ENCODE measurements at regions not wholly inside any gene's neighbourhood (a gene's known extent, or its start where the extent isn't known, plus 50 kb on each side); places are given as distances from the start of the nearest gene placed in this dataset.

DNA sequence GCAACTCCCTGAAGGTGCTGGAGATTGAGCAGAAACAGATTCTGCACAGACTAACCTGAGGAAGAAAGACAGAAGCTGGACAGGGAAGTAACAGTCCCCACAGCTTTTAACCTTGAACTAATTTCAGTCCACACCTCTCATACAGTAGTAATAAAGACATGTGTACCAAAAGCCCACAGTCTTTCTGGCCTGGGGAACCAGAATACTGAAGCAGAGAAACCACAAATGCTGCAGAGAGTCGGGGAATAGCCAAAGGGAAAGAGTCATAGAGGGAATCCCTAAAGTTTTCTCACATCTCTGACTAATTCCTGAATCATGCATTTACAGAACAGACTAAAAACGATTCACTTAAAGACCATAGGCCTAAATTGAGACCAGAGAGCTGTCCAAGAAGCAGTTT, 503.4 kb upstream of the NECTIN3 start:
- peak overlapping the region; percentile 44 for H3K27ac ChIP-seq (ENCODE audit: low read length)
- no peak overlapping the region for H3K4me3 ChIP-seq (ENCODE audit: low read length)
- ChIA-PET CTCF (no interaction called here), POLR2A (ENCODE audit: unreplicated experiment) (no interaction called here)
- H3K27me3 ChIP-seq (ENCODE audit: low read length), result no peaks in the 10 kb centered on the region
- no TSS peak for BruUV-seq (replicated peaks)
- peak; percentile 98 for ATAC-seq
- H3K9ac ChIP-seq (ENCODE audit: low read length), result no peak overlapping the region
- H3K9me3 ChIP-seq (ENCODE audit: low read length), result no peaks in the 10 kb centered on the region
- peak overlapping the region; percentile 48 for H3K4me2 ChIP-seq (ENCODE audit: low read length)
- no peaks in the 10 kb centered on the region for H3F3A ChIP-seq (ENCODE audit: low read length, unreplicated experiment)
- H2AFZ ChIP-seq (ENCODE audit: low read length), result 0 out of 2 replicates have a peak overlapping the region, but pooled peaks have one; percentile 14
- intact Hi-C loops (cut with micrococcal nuclease), result no loop called here
- peak; percentile 91 for DNase-seq
- TF ChIP-seq, protein P1, sequence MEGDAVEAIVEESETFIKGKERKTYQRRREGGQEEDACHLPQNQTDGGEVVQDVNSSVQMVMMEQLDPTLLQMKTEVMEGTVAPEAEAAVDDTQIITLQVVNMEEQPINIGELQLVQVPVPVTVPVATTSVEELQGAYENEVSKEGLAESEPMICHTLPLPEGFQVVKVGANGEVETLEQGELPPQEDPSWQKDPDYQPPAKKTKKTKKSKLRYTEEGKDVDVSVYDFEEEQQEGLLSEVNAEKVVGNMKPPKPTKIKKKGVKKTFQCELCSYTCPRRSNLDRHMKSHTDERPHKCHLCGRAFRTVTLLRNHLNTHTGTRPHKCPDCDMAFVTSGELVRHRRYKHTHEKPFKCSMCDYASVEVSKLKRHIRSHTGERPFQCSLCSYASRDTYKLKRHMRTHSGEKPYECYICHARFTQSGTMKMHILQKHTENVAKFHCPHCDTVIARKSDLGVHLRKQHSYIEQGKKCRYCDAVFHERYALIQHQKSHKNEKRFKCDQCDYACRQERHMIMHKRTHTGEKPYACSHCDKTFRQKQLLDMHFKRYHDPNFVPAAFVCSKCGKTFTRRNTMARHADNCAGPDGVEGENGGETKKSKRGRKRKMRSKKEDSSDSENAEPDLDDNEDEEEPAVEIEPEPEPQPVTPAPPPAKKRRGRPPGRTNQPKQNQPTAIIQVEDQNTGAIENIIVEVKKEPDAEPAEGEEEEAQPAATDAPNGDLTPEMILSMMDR (conservative IDR thresholded peaks at IDR 0.05; ENCODE audit: low read depth, low read length), result no peak
- TF ChIP-seq EZH2phosphoT487 (IDR thresholded peaks at IDR 0.05; ENCODE audit: borderline replicate concordance, low read length) (no peak), EZH2 (IDR thresholded peaks at IDR 0.05; ENCODE audit: low read length, unreplicated experiment) (no peak)
- no peaks in the 10 kb centered on the region for H4K20me1 ChIP-seq (ENCODE audit: low read length)
- H3K4me1 ChIP-seq (ENCODE audit: insufficient read depth, low read length), result peaks cover 12% of the 10 kb centered on the region
- no peaks in the 10 kb centered on the region for H3K79me2 ChIP-seq (ENCODE audit: low read length)
- no peaks in the 10 kb centered on the region for H3K9me2 ChIP-seq (replicated peaks; ENCODE audit: low read length)
- no peaks in the 10 kb centered on the region for H3K36me3 ChIP-seq (ENCODE audit: low read depth, low read length)

DNA sequence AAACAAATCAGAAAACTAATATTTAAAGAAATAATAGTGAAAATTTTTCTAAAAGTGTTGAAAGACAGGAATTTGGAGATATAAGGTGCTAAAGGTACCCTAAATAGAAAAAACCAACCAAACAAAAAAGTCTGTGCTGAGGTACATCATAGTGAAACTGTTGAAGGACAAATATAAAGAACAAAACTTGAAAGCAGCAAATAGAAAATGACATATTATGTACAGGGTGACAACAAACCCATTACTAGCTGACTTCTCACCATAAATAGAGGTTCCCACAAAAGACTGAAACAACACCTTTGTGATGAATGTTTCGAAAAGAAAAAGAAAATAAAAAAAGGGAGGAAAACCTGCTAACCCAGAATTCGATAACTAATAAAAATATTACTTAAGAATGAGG, 502.5 kb upstream of the NECTIN3 start:
- H3K27me3 ChIP-seq (ENCODE audit: low read length), result no peaks in the 10 kb centered on the region
- H3K9me3 ChIP-seq (ENCODE audit: low read length), result no peaks in the 10 kb centered on the region
- H3F3A ChIP-seq (ENCODE audit: low read length, unreplicated experiment), result no peaks in the 10 kb centered on the region
- ATAC-seq (no peak), DNase-seq (no peak)
- no peaks in the 10 kb centered on the region for H3K79me2 ChIP-seq (ENCODE audit: low read length)
- peak overlapping the region; percentile 44; the same call in 1 of the 2 replicates for H3K27ac ChIP-seq (ENCODE audit: low read length)
- H3K4me2 ChIP-seq (ENCODE audit: low read length), result no peak overlapping the region
- POLR2A ChIA-PET (ENCODE audit: unreplicated experiment), result interaction anchor here (0.6 kb wide), 1 partner anchor 8 kb away, joined by 5 read pairs; no protein-coding TSS in a partner anchor
- H3K4me1 ChIP-seq (ENCODE audit: insufficient read depth, low read length), result peaks cover 12% of the 10 kb centered on the region
- intact Hi-C loops (cut with micrococcal nuclease), result no loop called here
- no peaks in the 10 kb centered on the region for H3K36me3 ChIP-seq (ENCODE audit: low read depth, low read length)
- TF ChIP-seq EZH2phosphoT487 (IDR thresholded peaks at IDR 0.05; ENCODE audit: borderline replicate concordance, low read length), result no peak
- TF ChIP-seq, protein P1 (conservative IDR thresholded peaks at IDR 0.05; ENCODE audit: low read depth, low read length), result no peak
- TF ChIP-seq EZH2 (IDR thresholded peaks at IDR 0.05; ENCODE audit: low read length, unreplicated experiment), result no peak
- no peak overlapping the region for H3K4me3 ChIP-seq (ENCODE audit: low read length)
- BruUV-seq (replicated peaks), result no TSS peak
- H3K9ac ChIP-seq (ENCODE audit: low read length), result no peak overlapping the region
- CTCF ChIA-PET, result no interaction called here
- no peaks in the 10 kb centered on the region for H4K20me1 ChIP-seq (ENCODE audit: low read length)
- H2AFZ ChIP-seq (ENCODE audit: low read length), result no peak overlapping the region
- H3K9me2 ChIP-seq (replicated peaks; ENCODE audit: low read length), result no peaks in the 10 kb centered on the region

DNA sequence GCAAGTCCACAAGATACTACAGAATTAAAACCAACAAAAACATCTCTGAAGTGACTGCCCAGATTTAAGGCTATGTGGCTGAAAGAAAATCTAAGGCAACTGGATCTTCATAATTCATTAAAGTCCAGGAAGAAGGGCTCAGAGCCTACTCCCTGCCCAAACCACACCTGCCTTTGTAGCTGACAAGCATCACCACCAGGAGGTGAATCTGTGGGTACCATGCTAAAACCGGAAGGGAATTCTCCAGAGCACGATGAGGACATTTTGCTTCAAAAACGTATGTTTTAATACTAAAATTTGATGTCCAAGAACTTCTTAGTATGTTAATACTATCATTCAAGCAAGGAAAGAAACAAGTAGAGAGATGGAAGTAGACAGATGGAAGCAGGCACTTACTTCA, 495.9 kb upstream of the NECTIN3 start:
- no peak for DNase-seq
- H3K27ac ChIP-seq (ENCODE audit: low read length), result no peak overlapping the region
- H4K20me1 ChIP-seq (ENCODE audit: low read length), result no peaks in the 10 kb centered on the region
- H3K4me2 ChIP-seq (ENCODE audit: low read length), result no peak overlapping the region
- no TSS peak for BruUV-seq (replicated peaks)
- H3K9me2 ChIP-seq (replicated peaks; ENCODE audit: low read length), result no peaks in the 10 kb centered on the region
- H3K4me3 ChIP-seq (ENCODE audit: low read length), result no peak overlapping the region
- H2AFZ ChIP-seq (ENCODE audit: low read length), result no peak overlapping the region
- peaks cover 29% of the 10 kb centered on the region for H3K4me1 ChIP-seq (ENCODE audit: insufficient read depth, low read length)
- H3K9me3 ChIP-seq (ENCODE audit: low read length), result no peaks in the 10 kb centered on the region
- TF ChIP-seq EZH2phosphoT487 (IDR thresholded peaks at IDR 0.05; ENCODE audit: borderline replicate concordance, low read length) (no peak), EZH2 (IDR thresholded peaks at IDR 0.05; ENCODE audit: low read length, unreplicated experiment) (no peak)
- TF ChIP-seq, protein P1 (conservative IDR thresholded peaks at IDR 0.05; ENCODE audit: low read depth, low read length), result no peak
- H3K9ac ChIP-seq (ENCODE audit: low read length), result no peak overlapping the region
- intact Hi-C loops (cut with micrococcal nuclease), result loop anchor here (2.0 to 5.0 kb wide), 2 partner anchors 193 to 235 kb away; no protein-coding TSS in a partner anchor
- H3K27me3 ChIP-seq (ENCODE audit: low read length), result no peaks in the 10 kb centered on the region
- H3F3A ChIP-seq (ENCODE audit: low read length, unreplicated experiment), result no peaks in the 10 kb centered on the region
- H3K79me2 ChIP-seq (ENCODE audit: low read length), result no peaks in the 10 kb centered on the region
- CTCF ChIA-PET, result interaction anchor here (0.7 kb wide), 1 partner anchor 115 kb away, joined by 3 read pairs; no protein-coding TSS in a partner anchor
- ATAC-seq, result no peak
- no peaks in the 10 kb centered on the region for H3K36me3 ChIP-seq (ENCODE audit: low read depth, low read length)
- POLR2A ChIA-PET (ENCODE audit: unreplicated experiment), result no interaction called here

All from PC-3 (cell line).